ENCODE measurements at regions not wholly inside any gene's neighbourhood (a gene's known extent, or its start where the extent isn't known, plus 50 kb on each side); places are given as distances from the start of the nearest gene placed in this dataset.

DNA sequence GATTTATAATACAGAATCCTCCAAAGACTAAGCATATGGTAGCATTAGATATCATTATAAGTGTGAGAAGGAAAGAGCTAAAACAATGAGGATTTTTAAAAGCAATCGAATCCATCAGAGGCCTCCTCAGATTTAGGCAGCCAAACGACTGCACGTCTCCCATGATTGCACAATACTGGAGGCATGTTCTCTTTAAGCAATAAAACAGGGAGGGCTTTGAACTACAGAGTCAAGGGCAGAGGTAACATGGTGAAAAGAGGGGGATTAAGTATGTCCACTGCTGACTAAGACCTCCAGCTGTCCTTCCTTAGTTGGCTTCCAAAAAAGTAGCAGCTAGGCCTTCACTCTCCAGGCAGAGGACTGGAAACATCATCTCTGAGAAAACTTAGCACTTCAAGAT is 298.7 kb upstream of the RGMB start:
- H3K36me3 ChIP-seq (ENCODE audit: control insufficient read depth in 1 of 2, insufficient read depth in 2 of 2, low read length in 2 of 2) = no peaks in the 10 kb centered on the region
- no peaks in the 10 kb centered on the region for H3K9me3 ChIP-seq (ENCODE audit: control insufficient read depth in 1 of 2, low read length in 2 of 2)
- no peaks in the 10 kb centered on the region for H3K27me3 ChIP-seq (ENCODE audit: low read depth, low read length)
- H3K4me3 ChIP-seq (ENCODE audit: low read depth in 1 of 2, low read length in 2 of 2) = no peak overlapping the region
- H3K27ac ChIP-seq (ENCODE audit: low read length) = no peak overlapping the region
- no peaks in the 10 kb centered on the region for H3K4me1 ChIP-seq (ENCODE audit: control insufficient read depth in 1 of 2, insufficient read depth in 2 of 2, low read length in 2 of 2)

DNA sequence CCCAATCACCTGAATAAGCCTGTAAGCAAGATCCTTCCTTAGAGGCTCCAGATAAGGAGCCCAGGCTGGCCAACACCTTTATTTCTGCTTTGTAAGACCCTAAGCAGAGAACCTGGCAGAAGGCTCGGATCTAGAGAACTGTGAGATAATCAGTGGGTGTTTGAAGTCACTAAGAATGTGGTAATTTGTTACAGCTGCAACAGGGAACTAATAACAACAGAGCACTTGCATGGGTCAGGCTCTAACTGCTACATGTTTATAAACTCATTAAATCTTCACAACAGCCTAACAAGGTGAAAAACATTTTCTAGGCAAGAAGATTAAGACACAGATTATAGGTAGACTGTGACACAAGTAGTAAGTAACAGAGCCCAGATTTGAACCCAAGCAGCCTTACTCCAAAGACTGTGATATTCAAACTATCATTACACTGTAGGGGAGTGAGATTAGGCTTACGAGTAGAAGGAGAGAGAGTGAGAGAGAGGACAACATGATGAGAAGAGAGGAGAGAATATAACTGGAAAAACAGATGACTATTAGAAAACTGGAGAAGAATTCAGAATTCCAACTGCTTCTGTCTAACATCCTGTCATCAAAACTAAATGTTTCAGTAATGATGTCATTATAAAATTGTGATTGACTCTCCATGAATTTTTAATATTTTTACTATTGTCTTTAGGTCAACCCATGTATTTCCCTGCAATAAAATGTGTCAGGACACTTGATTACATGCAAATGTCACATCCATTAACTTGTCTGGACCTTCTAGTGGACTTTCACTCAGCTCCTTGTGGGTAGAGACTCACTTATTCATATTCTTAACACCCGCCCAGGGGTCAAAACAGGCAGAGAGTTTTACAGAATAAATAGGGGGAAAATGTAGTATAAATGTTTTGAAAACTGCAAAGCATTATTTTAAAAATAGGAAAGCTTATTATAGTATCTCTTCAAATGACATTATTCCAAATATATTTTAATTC is 290.9 kb upstream of the RGMB start:
- no peak overlapping the region for H3K27ac ChIP-seq (ENCODE audit: low read length)
- no peaks in the 10 kb centered on the region for H3K36me3 ChIP-seq (ENCODE audit: control insufficient read depth in 1 of 2, insufficient read depth in 2 of 2, low read length in 2 of 2)
- no peaks in the 10 kb centered on the region for H3K4me1 ChIP-seq (ENCODE audit: control insufficient read depth in 1 of 2, insufficient read depth in 2 of 2, low read length in 2 of 2)
- H3K4me3 ChIP-seq (ENCODE audit: low read depth in 1 of 2, low read length in 2 of 2) = no peak overlapping the region
- H3K9me3 ChIP-seq (ENCODE audit: control insufficient read depth in 1 of 2, low read length in 2 of 2) = no peaks in the 10 kb centered on the region
- no peaks in the 10 kb centered on the region for H3K27me3 ChIP-seq (ENCODE audit: low read depth, low read length)

DNA sequence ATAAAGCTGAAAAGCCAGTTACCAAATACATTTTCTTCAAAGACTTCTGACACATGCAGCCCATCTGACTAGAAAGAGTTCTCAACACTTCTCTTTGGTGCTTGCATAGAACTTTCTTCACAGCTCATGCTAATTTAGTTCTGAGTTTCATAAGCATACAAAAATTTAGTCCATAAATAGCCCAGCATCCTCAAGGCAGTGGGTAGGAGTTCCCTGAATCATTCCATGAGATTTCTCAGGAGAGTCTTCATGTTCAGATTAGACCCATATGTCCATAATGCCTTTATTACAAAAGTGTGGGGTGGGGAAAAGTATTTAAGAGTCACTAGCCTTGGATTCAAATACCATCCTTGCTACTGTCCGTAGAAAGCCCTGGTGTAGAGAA is 290.2 kb upstream of the RGMB start:
- H3K36me3 ChIP-seq (ENCODE audit: control insufficient read depth in 1 of 2, insufficient read depth in 2 of 2, low read length in 2 of 2) = no peaks in the 10 kb centered on the region
- no peaks in the 10 kb centered on the region for H3K27me3 ChIP-seq (ENCODE audit: low read depth, low read length)
- no peak overlapping the region for H3K27ac ChIP-seq (ENCODE audit: low read length)
- no peaks in the 10 kb centered on the region for H3K4me1 ChIP-seq (ENCODE audit: control insufficient read depth in 1 of 2, insufficient read depth in 2 of 2, low read length in 2 of 2)
- no peak overlapping the region for H3K4me3 ChIP-seq (ENCODE audit: low read depth in 1 of 2, low read length in 2 of 2)
- H3K9me3 ChIP-seq (ENCODE audit: control insufficient read depth in 1 of 2, low read length in 2 of 2) = no peaks in the 10 kb centered on the region

DNA sequence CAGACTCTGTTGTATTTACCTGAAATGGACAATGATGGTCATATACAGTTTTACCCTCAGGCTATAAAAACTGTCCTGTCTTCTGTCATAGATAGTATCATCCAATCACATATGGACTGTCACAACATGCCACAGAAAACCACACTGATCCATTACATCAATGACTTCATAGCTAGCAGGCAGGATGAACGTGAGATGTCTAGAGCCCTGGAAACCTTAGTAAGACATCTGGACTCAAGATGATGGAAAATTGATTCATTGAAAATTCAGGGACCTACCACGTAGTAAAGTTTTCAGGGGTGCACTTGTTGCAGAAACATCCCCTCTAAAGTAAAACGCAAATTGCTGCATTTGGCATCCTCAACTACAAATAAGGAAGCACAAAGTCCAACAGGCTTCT is 284.4 kb upstream of the RGMB start:
- Histone ChIP-seq H3K4me3 (ENCODE audit: low read depth in 1 of 2, low read length in 2 of 2) (no peak overlapping the region), H3K27me3 (ENCODE audit: low read depth, low read length) (no peaks in the 10 kb centered on the region), H3K4me1 (ENCODE audit: control insufficient read depth in 1 of 2, insufficient read depth in 2 of 2, low read length in 2 of 2) (no peaks in the 10 kb centered on the region), H3K9me3 (ENCODE audit: control insufficient read depth in 1 of 2, low read length in 2 of 2) (peaks cover 0 to 1% of the 10 kb centered on the region in 2 donors), H3K27ac (ENCODE audit: low read length) (no peak overlapping the region), H3K36me3 (ENCODE audit: control insufficient read depth in 1 of 2, insufficient read depth in 2 of 2, low read length in 2 of 2) (no peaks in the 10 kb centered on the region)

DNA sequence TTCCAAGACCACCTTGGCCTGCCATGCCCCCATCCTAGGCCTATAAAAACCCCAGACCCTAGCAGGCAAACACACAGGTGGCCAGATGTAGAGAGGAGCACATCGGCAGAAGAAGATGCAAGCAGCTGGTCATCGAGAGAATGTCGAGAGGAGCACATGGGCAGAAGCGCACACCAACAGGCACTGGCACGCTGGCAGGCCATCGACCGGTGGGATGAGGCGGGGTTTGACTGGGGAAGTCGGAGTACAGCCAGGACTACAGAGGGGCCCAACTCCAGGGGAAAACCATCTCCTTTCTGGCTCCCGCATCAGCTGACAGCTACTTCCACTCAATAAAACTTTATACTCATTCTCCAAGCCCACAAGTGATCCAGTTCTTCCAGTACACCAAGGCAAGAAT is 283.1 kb upstream of the RGMB start:
- H3K9me3 ChIP-seq (ENCODE audit: control insufficient read depth in 1 of 2, low read length in 2 of 2) = peaks cover 0 to 6% of the 10 kb centered on the region in 2 donors
- H3K27me3 ChIP-seq (ENCODE audit: low read depth, low read length) = no peaks in the 10 kb centered on the region
- no peak overlapping the region for H3K27ac ChIP-seq (ENCODE audit: low read length)
- H3K4me3 ChIP-seq (ENCODE audit: low read depth in 1 of 2, low read length in 2 of 2) = no peak overlapping the region
- no peaks in the 10 kb centered on the region for H3K36me3 ChIP-seq (ENCODE audit: control insufficient read depth in 1 of 2, insufficient read depth in 2 of 2, low read length in 2 of 2)
- no peaks in the 10 kb centered on the region for H3K4me1 ChIP-seq (ENCODE audit: control insufficient read depth in 1 of 2, insufficient read depth in 2 of 2, low read length in 2 of 2)

DNA sequence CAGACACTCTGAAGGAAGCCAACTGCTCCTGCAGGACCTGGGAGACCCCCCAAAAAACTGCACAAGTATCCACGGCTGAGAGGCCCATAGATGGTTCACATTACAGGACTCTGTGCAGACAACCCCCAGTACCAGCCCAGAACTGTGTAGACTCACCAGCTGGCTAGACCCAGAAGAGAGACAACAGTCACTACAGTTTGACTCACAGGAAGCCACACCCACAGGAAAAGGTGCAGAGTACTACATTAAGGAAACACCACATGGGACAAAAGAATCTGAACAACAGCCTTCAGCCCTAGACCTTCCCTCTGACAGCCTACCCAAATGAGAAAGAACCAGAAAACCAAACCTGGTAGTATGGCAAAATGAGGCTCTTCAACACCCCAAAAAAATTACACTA is 281.2 kb upstream of the RGMB start:
- no peak overlapping the region for H3K4me3 ChIP-seq (ENCODE audit: low read depth in 1 of 2, low read length in 2 of 2)
- no peak overlapping the region for H3K27ac ChIP-seq (ENCODE audit: low read length)
- no peaks in the 10 kb centered on the region for H3K36me3 ChIP-seq (ENCODE audit: control insufficient read depth in 1 of 2, insufficient read depth in 2 of 2, low read length in 2 of 2)

DNA sequence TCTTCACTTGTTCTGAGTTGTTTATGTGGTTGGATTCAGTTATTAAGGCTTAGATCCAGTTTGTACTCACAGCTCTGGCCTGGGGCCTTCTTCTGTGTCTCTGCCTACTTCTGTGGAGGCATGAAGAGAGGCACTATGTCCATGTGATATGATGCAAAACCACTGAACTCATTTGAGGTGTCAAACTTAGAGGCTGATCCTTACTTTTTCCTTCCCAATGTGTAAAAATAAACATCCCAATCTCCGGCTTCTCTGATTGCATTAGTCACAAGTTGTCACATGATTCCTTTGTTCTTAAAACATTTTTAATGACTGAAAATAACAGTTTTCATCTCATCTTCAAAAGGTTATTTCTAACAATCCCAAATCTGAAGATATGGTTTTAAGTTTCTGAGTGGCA is 276.0 kb upstream of the RGMB start:
- H3K36me3 ChIP-seq (ENCODE audit: control insufficient read depth in 1 of 2, insufficient read depth in 2 of 2, low read length in 2 of 2) = no peaks in the 10 kb centered on the region
- peaks cover 0 to 6% of the 10 kb centered on the region in 2 donors for H3K9me3 ChIP-seq (ENCODE audit: control insufficient read depth in 1 of 2, low read length in 2 of 2)
- H3K27ac ChIP-seq (ENCODE audit: low read length) = no peak overlapping the region

More for the DNA sequence above, 281.2 kb upstream of the RGMB start:
- H3K9me3 ChIP-seq (ENCODE audit: control insufficient read depth in 1 of 2, low read length in 2 of 2) = peaks cover 0 to 6% of the 10 kb centered on the region in 2 donors
- no peaks in the 10 kb centered on the region for H3K27me3 ChIP-seq (ENCODE audit: low read depth, low read length)
- H3K4me1 ChIP-seq (ENCODE audit: control insufficient read depth in 1 of 2, insufficient read depth in 2 of 2, low read length in 2 of 2) = no peaks in the 10 kb centered on the region

DNA sequence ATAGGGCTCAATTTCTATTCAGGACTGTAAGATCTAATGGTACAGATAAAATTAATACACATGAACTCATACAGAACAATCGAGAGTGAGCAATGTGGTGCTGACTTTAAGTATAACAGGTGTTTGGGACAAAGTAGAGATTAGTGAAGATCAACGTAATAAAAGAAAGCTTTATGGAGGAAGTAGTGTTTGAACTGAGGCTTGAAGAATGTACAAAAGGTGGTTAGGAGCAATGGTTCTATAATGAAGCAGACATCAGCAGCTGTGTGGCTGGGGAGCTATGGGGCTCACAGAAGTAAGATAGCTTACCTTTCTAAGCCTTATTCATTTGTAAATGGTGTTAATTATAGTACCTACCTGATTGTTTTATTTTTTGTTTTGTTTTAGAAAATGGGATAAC is 275.4 kb upstream of the RGMB start:
- Histone ChIP-seq H3K36me3 (ENCODE audit: control insufficient read depth in 1 of 2, insufficient read depth in 2 of 2, low read length in 2 of 2) (no peaks in the 10 kb centered on the region), H3K9me3 (ENCODE audit: control insufficient read depth in 1 of 2, low read length in 2 of 2) (peaks cover 0 to 6% of the 10 kb centered on the region in 2 donors), H3K27ac (ENCODE audit: low read length) (no peak overlapping the region), H3K27me3 (ENCODE audit: low read depth, low read length) (no peaks in the 10 kb centered on the region), H3K4me3 (ENCODE audit: low read depth in 1 of 2, low read length in 2 of 2) (no peak overlapping the region), H3K4me1 (ENCODE audit: control insufficient read depth in 1 of 2, insufficient read depth in 2 of 2, low read length in 2 of 2) (peaks cover 0 to 5% of the 10 kb centered on the region in 2 donors)

More for the DNA sequence above, 276.0 kb upstream of the RGMB start:
- Histone ChIP-seq H3K4me3 (ENCODE audit: low read depth in 1 of 2, low read length in 2 of 2) (no peak overlapping the region), H3K4me1 (ENCODE audit: control insufficient read depth in 1 of 2, insufficient read depth in 2 of 2, low read length in 2 of 2) (peaks cover 0 to 5% of the 10 kb centered on the region in 2 donors), H3K27me3 (ENCODE audit: low read depth, low read length) (no peaks in the 10 kb centered on the region)

DNA sequence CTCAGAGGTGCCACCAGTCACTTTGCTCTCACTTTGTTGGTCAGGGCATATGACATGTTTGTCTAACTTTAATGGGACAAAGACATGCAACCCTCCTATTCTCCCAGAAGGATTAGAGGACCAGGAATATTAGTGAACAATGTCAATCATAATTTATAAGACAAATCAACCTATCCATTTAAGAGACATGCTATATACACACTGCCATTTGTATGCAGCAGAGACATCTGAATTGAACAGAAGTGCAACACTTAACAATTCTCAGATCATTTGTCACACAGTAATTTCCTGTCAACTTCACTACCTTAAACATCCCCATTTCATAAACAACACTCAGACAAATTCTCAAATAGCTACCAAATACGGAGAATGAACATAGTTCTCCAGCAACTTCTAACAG is 273.6 kb upstream of the RGMB start:
- no peaks in the 10 kb centered on the region for H3K36me3 ChIP-seq (ENCODE audit: control insufficient read depth in 1 of 2, insufficient read depth in 2 of 2, low read length in 2 of 2)
- no peaks in the 10 kb centered on the region for H3K27me3 ChIP-seq (ENCODE audit: low read depth, low read length)
- H3K27ac ChIP-seq (ENCODE audit: low read length) = no peak overlapping the region
- H3K9me3 ChIP-seq (ENCODE audit: control insufficient read depth in 1 of 2, low read length in 2 of 2) = no peaks in the 10 kb centered on the region
- peaks cover 0 to 5% of the 10 kb centered on the region in 2 donors for H3K4me1 ChIP-seq (ENCODE audit: control insufficient read depth in 1 of 2, insufficient read depth in 2 of 2, low read length in 2 of 2)
- H3K4me3 ChIP-seq (ENCODE audit: low read depth in 1 of 2, low read length in 2 of 2) = no peak overlapping the region

DNA sequence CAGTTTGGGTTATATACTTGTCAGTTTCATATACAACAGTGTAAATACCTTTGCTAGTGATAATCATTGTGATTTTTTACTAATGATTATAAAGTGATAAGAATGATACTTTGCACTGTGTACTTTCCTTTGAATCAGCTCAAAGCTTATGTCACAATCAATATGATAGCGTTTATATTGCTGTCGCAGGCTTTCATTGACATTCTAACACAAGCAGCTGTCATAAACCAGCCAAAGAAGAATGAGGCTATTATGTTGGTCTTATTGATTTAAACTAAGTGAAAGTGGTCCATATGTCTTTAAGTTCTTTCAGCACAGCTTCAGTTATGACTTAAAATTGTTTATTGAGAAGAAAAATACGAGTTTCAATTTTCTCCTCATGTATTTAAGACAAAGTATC is 272.7 kb upstream of the RGMB start:
- Histone ChIP-seq H3K4me1 (ENCODE audit: control insufficient read depth in 1 of 2, insufficient read depth in 2 of 2, low read length in 2 of 2) (peaks cover 0 to 5% of the 10 kb centered on the region in 2 donors), H3K27ac (ENCODE audit: low read length) (no peak overlapping the region), H3K4me3 (ENCODE audit: low read depth in 1 of 2, low read length in 2 of 2) (no peak overlapping the region), H3K36me3 (ENCODE audit: control insufficient read depth in 1 of 2, insufficient read depth in 2 of 2, low read length in 2 of 2) (no peaks in the 10 kb centered on the region), H3K9me3 (ENCODE audit: control insufficient read depth in 1 of 2, low read length in 2 of 2) (no peaks in the 10 kb centered on the region), H3K27me3 (ENCODE audit: low read depth, low read length) (no peaks in the 10 kb centered on the region)

DNA sequence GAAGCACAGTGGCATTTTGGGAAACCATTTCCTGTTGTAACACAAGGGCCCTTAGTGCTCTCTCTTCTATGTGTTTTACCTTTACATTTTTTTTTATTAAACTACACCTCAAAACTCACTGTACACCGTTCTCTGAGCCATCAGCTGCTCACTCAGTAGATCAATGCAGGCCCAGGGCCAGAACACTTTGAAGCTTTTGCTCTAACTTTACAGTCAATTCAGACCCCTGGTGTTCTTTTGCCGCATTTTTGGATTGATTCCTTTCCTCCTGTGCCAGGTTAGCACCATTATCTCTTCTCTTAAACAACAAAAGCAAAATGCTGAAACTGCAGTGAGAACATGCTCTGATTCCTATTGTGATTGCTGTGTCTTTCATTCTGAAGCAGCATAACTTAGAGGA is 269.8 kb upstream of the RGMB start:
- H3K9me3 ChIP-seq (ENCODE audit: control insufficient read depth in 1 of 2, low read length in 2 of 2) = no peaks in the 10 kb centered on the region
- H3K27ac ChIP-seq (ENCODE audit: low read length) = no peak overlapping the region
- H3K4me3 ChIP-seq (ENCODE audit: low read depth in 1 of 2, low read length in 2 of 2) = no peak overlapping the region
- H3K27me3 ChIP-seq (ENCODE audit: low read depth, low read length) = no peaks in the 10 kb centered on the region
- peaks cover 0 to 5% of the 10 kb centered on the region in 2 donors for H3K4me1 ChIP-seq (ENCODE audit: control insufficient read depth in 1 of 2, insufficient read depth in 2 of 2, low read length in 2 of 2)
- no peaks in the 10 kb centered on the region for H3K36me3 ChIP-seq (ENCODE audit: control insufficient read depth in 1 of 2, insufficient read depth in 2 of 2, low read length in 2 of 2)

DNA sequence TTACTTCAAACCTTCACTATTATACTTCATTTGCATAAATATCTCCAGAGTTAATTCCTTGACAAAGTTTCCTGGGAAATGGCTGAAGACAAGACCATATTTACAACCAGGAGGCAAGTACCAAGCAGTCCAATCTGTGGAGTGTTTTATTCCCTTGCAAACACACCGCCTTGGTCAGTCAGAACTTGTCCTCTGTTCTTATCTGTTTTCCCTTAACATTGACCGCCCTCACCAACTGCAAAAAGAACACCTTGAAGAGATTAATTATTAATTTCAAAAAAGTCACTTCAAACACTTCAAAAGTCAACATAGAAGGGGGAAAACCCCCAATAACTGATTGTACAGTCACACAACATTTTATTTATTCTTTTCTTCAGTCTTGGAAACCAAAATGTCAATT is 269.0 kb upstream of the RGMB start:
- no peak overlapping the region for H3K27ac ChIP-seq (ENCODE audit: low read length)
- H3K27me3 ChIP-seq (ENCODE audit: low read depth, low read length) = no peaks in the 10 kb centered on the region

More for the DNA sequence above, 269.0 kb upstream of the RGMB start:
- H3K9me3 ChIP-seq (ENCODE audit: control insufficient read depth in 1 of 2, low read length in 2 of 2) = no peaks in the 10 kb centered on the region
- H3K36me3 ChIP-seq (ENCODE audit: control insufficient read depth in 1 of 2, insufficient read depth in 2 of 2, low read length in 2 of 2) = no peaks in the 10 kb centered on the region
- H3K4me3 ChIP-seq (ENCODE audit: low read depth in 1 of 2, low read length in 2 of 2) = no peak overlapping the region
- H3K4me1 ChIP-seq (ENCODE audit: control insufficient read depth in 1 of 2, insufficient read depth in 2 of 2, low read length in 2 of 2) = peaks cover 0 to 5% of the 10 kb centered on the region in 2 donors
